ENCODE measurements at regions not wholly inside any gene's neighbourhood (a gene's known extent, or its start where the extent isn't known, plus 50 kb on each side); places are given as distances from the start of the nearest gene placed in this dataset.
A peak's percentile ranks its signal among the peaks of the same experiment; 100 is the strongest.

GRCh38 chr13:79767126-79767525, 286.2 kb downstream of the NDFIP2 start:
- Histone ChIP-seq H3K36me3 (ENCODE audit: insufficient read depth, low read length) (no peaks in the 10 kb centered on the region), H3K4me3 (ENCODE audit: low read depth, low read length) (no peak overlapping the region), H3K4me1 (ENCODE audit: control insufficient read depth, insufficient read depth, low read length, unreplicated experiment) (peaks cover 4% of the 10 kb centered on the region), H2AFZ (ENCODE audit: low read length, unreplicated experiment) (no peak overlapping the region), H3K27me3 (ENCODE audit: insufficient read depth, low read length) (no peaks in the 10 kb centered on the region), H3K27ac (ENCODE audit: low read depth, low read length) (no peak overlapping the region), H3K79me2 (ENCODE audit: control insufficient read depth, insufficient read depth, low read length, unreplicated experiment) (no peaks in the 10 kb centered on the region)

GRCh38 chr13:79765331-79765730, 284.4 kb downstream of the NDFIP2 start:
- Histone ChIP-seq H3K4me1 (ENCODE audit: control insufficient read depth, insufficient read depth, low read length, unreplicated experiment) (peaks cover 4% of the 10 kb centered on the region), H3K4me3 (ENCODE audit: low read depth, low read length) (no peak overlapping the region), H3K27me3 (ENCODE audit: insufficient read depth, low read length) (no peaks in the 10 kb centered on the region), H3K79me2 (ENCODE audit: control insufficient read depth, insufficient read depth, low read length, unreplicated experiment) (no peaks in the 10 kb centered on the region), H3K27ac (ENCODE audit: low read depth, low read length) (no peak overlapping the region), H3K36me3 (ENCODE audit: insufficient read depth, low read length) (no peaks in the 10 kb centered on the region), H2AFZ (ENCODE audit: low read length, unreplicated experiment) (peak overlapping the region; percentile 63)

- Histone ChIP-seq H3K4me1 (ENCODE audit: control insufficient read depth, insufficient read depth, low read length, unreplicated experiment) (peaks cover 14% of the 10 kb centered on the region), H2AFZ (ENCODE audit: low read length, unreplicated experiment) (peak overlapping the region; percentile 6), H3K36me3 (ENCODE audit: insufficient read depth, low read length) (no peaks in the 10 kb centered on the region), H3K79me2 (ENCODE audit: control insufficient read depth, insufficient read depth, low read length, unreplicated experiment) (no peaks in the 10 kb centered on the region), H3K27me3 (ENCODE audit: insufficient read depth, low read length) (no peaks in the 10 kb centered on the region), H3K27ac (ENCODE audit: low read depth, low read length) (peak overlapping the region; percentile 48), H3K4me3 (ENCODE audit: low read depth, low read length) (no peak overlapping the region)
These were observed 269.1 kb downstream of the NDFIP2 start for GRCh38 chr13:79749984-79750551.

- Histone ChIP-seq H3K27ac (ENCODE audit: low read depth, low read length) (peak overlapping the region; percentile 48), H2AFZ (ENCODE audit: low read length, unreplicated experiment) (peak overlapping the region; percentile 6), H3K27me3 (ENCODE audit: insufficient read depth, low read length) (no peaks in the 10 kb centered on the region), H3K36me3 (ENCODE audit: insufficient read depth, low read length) (no peaks in the 10 kb centered on the region), H3K79me2 (ENCODE audit: control insufficient read depth, insufficient read depth, low read length, unreplicated experiment) (no peaks in the 10 kb centered on the region), H3K4me3 (ENCODE audit: low read depth, low read length) (no peak overlapping the region), H3K4me1 (ENCODE audit: control insufficient read depth, insufficient read depth, low read length, unreplicated experiment) (peaks cover 14% of the 10 kb centered on the region)
These were observed 268.6 kb downstream of the NDFIP2 start for GRCh38 chr13:79749566-79749965.

GRCh38 chr13:79745081-79745480, 264.1 kb downstream of the NDFIP2 start:
- H3K27ac ChIP-seq (ENCODE audit: low read depth, low read length) = no peak overlapping the region
- peaks cover 7% of the 10 kb centered on the region for H3K4me1 ChIP-seq (ENCODE audit: control insufficient read depth, insufficient read depth, low read length, unreplicated experiment)
- no peaks in the 10 kb centered on the region for H3K36me3 ChIP-seq (ENCODE audit: insufficient read depth, low read length)
- no peak overlapping the region for H3K4me3 ChIP-seq (ENCODE audit: low read depth, low read length)
- H2AFZ ChIP-seq (ENCODE audit: low read length, unreplicated experiment) = no peak overlapping the region
- H3K79me2 ChIP-seq (ENCODE audit: control insufficient read depth, insufficient read depth, low read length, unreplicated experiment) = no peaks in the 10 kb centered on the region
- no peaks in the 10 kb centered on the region for H3K27me3 ChIP-seq (ENCODE audit: insufficient read depth, low read length)

GRCh38 chr13:79742923-79743322, 262.0 kb downstream of the NDFIP2 start:
- Histone ChIP-seq H3K27ac (ENCODE audit: low read depth, low read length) (no peak overlapping the region), H3K36me3 (ENCODE audit: insufficient read depth, low read length) (no peaks in the 10 kb centered on the region), H3K4me3 (ENCODE audit: low read depth, low read length) (no peak overlapping the region), H3K27me3 (ENCODE audit: insufficient read depth, low read length) (no peaks in the 10 kb centered on the region), H3K4me1 (ENCODE audit: control insufficient read depth, insufficient read depth, low read length, unreplicated experiment) (no peaks in the 10 kb centered on the region), H3K79me2 (ENCODE audit: control insufficient read depth, insufficient read depth, low read length, unreplicated experiment) (no peaks in the 10 kb centered on the region), H2AFZ (ENCODE audit: low read length, unreplicated experiment) (no peak overlapping the region)

- H3K4me3 ChIP-seq (ENCODE audit: low read depth, low read length) = no peak overlapping the region
- H3K27ac ChIP-seq (ENCODE audit: low read depth, low read length) = no peak overlapping the region
- no peaks in the 10 kb centered on the region for H3K4me1 ChIP-seq (ENCODE audit: control insufficient read depth, insufficient read depth, low read length, unreplicated experiment)
- H3K27me3 ChIP-seq (ENCODE audit: insufficient read depth, low read length) = no peaks in the 10 kb centered on the region
- H3K79me2 ChIP-seq (ENCODE audit: control insufficient read depth, insufficient read depth, low read length, unreplicated experiment) = no peaks in the 10 kb centered on the region
- no peaks in the 10 kb centered on the region for H3K36me3 ChIP-seq (ENCODE audit: insufficient read depth, low read length)
- H2AFZ ChIP-seq (ENCODE audit: low read length, unreplicated experiment) = no peak overlapping the region
These were observed 260.0 kb downstream of the NDFIP2 start for GRCh38 chr13:79740991-79741390.

- no peaks in the 10 kb centered on the region for H3K27me3 ChIP-seq (ENCODE audit: insufficient read depth, low read length)
- H3K27ac ChIP-seq (ENCODE audit: low read depth, low read length) = no peak overlapping the region
- H3K79me2 ChIP-seq (ENCODE audit: control insufficient read depth, insufficient read depth, low read length, unreplicated experiment) = no peaks in the 10 kb centered on the region
- no peak overlapping the region for H2AFZ ChIP-seq (ENCODE audit: low read length, unreplicated experiment)
- H3K4me3 ChIP-seq (ENCODE audit: low read depth, low read length) = no peak overlapping the region
- H3K36me3 ChIP-seq (ENCODE audit: insufficient read depth, low read length) = no peaks in the 10 kb centered on the region
- H3K4me1 ChIP-seq (ENCODE audit: control insufficient read depth, insufficient read depth, low read length, unreplicated experiment) = no peaks in the 10 kb centered on the region
These were observed 255.4 kb downstream of the NDFIP2 start for GRCh38 chr13:79736356-79736755.

GRCh38 chr13:79735228-79735627, 254.3 kb downstream of the NDFIP2 start:
- H3K4me1 ChIP-seq (ENCODE audit: control insufficient read depth, insufficient read depth, low read length, unreplicated experiment) = no peaks in the 10 kb centered on the region
- H3K79me2 ChIP-seq (ENCODE audit: control insufficient read depth, insufficient read depth, low read length, unreplicated experiment) = no peaks in the 10 kb centered on the region
- H3K36me3 ChIP-seq (ENCODE audit: insufficient read depth, low read length) = no peaks in the 10 kb centered on the region
- H3K27ac ChIP-seq (ENCODE audit: low read depth, low read length) = no peak overlapping the region
- no peaks in the 10 kb centered on the region for H3K27me3 ChIP-seq (ENCODE audit: insufficient read depth, low read length)
- no peak overlapping the region for H3K4me3 ChIP-seq (ENCODE audit: low read depth, low read length)
- no peak overlapping the region for H2AFZ ChIP-seq (ENCODE audit: low read length, unreplicated experiment)

- H3K79me2 ChIP-seq (ENCODE audit: control insufficient read depth, insufficient read depth, low read length, unreplicated experiment) = no peaks in the 10 kb centered on the region
- H3K4me3 ChIP-seq (ENCODE audit: low read depth, low read length) = no peak overlapping the region
- H3K4me1 ChIP-seq (ENCODE audit: control insufficient read depth, insufficient read depth, low read length, unreplicated experiment) = no peaks in the 10 kb centered on the region
- no peak overlapping the region for H3K27ac ChIP-seq (ENCODE audit: low read depth, low read length)
- H2AFZ ChIP-seq (ENCODE audit: low read length, unreplicated experiment) = no peak overlapping the region
- H3K36me3 ChIP-seq (ENCODE audit: insufficient read depth, low read length) = no peaks in the 10 kb centered on the region
- no peaks in the 10 kb centered on the region for H3K27me3 ChIP-seq (ENCODE audit: insufficient read depth, low read length)
These were observed 246.1 kb downstream of the NDFIP2 start for GRCh38 chr13:79727086-79727485.

GRCh38 chr13:79725841-79726240, 244.9 kb downstream of the NDFIP2 start:
- Histone ChIP-seq H3K27ac (ENCODE audit: low read depth, low read length) (no peak overlapping the region), H3K4me1 (ENCODE audit: control insufficient read depth, insufficient read depth, low read length, unreplicated experiment) (no peaks in the 10 kb centered on the region), H3K4me3 (ENCODE audit: low read depth, low read length) (no peak overlapping the region), H3K79me2 (ENCODE audit: control insufficient read depth, insufficient read depth, low read length, unreplicated experiment) (no peaks in the 10 kb centered on the region), H3K27me3 (ENCODE audit: insufficient read depth, low read length) (no peaks in the 10 kb centered on the region), H3K36me3 (ENCODE audit: insufficient read depth, low read length) (no peaks in the 10 kb centered on the region), H2AFZ (ENCODE audit: low read length, unreplicated experiment) (no peak overlapping the region)
